ENCODE measurements at regions not wholly inside any gene's neighbourhood (a gene's known extent, or its start where the extent isn't known, plus 50 kb on each side); places are given as distances from the start of the nearest gene placed in this dataset.

DNA sequence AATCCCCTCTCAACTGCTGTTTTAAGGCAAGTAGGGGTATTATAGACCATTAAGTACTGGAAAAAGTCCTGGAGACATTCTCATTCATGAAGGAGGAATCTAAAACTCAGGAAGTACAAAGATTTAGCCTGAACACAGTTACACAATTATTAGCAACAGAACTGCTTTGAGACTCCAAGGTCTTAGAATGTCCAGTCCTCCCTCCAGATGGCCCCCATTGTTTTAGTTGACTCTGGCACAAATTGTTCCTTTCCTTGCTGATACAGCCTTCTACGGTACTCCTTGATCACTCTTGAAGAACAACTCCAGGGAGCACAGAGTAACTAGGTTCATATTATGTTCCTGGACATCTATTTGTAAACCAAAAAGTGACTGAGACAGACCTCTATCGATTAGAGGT lies 210.1 kb upstream of the RND3 start:
- Histone ChIP-seq H3K4me3 (no peak overlapping the region), H3K9me3 (no peaks in the 10 kb centered on the region), H3K36me3 (no peaks in the 10 kb centered on the region), H3K27ac (peak overlapping the region in 2 of 4 donors; percentile 26 to 38), H3K27me3 (no peaks in the 10 kb centered on the region), H3K4me1 (peaks cover 0 to 5% (median 0%) of the 10 kb centered on the region in 3 donors)
- peak; percentile 44 for ATAC-seq
- 54 to 100% methylated on average over 1 to 2 of the region's 2 CpGs for WGBS, 2 donors (ENCODE audit: low coverage in 1 of 2)
- TF ChIP-seq POLR2A (IDR thresholded peaks at IDR 0.05) (no peak), POLR2AphosphoS5 (IDR thresholded peaks at IDR 0.05) (no peak), EP300 (IDR thresholded peaks at IDR 0.05) (no peak)
- TF ChIP-seq, protein P1, sequence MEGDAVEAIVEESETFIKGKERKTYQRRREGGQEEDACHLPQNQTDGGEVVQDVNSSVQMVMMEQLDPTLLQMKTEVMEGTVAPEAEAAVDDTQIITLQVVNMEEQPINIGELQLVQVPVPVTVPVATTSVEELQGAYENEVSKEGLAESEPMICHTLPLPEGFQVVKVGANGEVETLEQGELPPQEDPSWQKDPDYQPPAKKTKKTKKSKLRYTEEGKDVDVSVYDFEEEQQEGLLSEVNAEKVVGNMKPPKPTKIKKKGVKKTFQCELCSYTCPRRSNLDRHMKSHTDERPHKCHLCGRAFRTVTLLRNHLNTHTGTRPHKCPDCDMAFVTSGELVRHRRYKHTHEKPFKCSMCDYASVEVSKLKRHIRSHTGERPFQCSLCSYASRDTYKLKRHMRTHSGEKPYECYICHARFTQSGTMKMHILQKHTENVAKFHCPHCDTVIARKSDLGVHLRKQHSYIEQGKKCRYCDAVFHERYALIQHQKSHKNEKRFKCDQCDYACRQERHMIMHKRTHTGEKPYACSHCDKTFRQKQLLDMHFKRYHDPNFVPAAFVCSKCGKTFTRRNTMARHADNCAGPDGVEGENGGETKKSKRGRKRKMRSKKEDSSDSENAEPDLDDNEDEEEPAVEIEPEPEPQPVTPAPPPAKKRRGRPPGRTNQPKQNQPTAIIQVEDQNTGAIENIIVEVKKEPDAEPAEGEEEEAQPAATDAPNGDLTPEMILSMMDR (IDR thresholded peaks at IDR 0.05), result no peak

DNA sequence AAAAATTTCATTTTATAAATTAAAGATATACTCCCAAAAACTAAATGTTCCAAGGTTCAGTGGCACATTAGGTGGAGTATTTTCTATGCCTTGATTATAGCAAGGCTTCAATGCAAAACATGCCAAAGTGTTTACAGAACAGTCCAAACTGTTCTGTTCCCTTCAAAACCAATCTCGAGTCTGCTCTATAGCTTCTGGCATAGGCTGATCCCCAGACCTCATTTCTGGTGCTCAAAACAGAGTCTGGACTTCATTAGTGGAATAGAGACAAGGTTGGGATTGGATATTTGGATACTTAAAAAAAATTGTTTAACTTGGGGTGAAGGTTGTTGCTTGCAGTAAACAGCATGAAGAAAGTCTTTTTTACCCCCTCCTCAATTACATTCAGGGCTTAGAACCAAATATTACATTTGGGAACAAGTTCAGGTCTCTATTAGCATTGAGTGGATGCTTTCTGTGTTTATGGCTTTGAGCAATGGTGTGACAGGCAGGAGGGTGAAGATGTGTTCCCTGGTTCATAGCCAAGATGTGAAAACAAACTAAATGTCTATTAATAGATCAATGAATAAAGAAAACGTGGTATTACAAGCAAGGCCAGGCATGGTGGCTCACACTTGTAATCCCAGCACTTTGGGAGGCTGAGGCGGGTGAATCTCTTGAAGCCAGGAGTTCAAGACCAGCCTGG lies 208.1 kb upstream of the RND3 start:
- WGBS, 2 donors (ENCODE audit: low coverage in 1 of 2), result 50 to 65% methylated on average over 2 to 3 of the region's 3 CpGs
- no peak overlapping the region for H3K4me3 ChIP-seq
- H3K4me1 ChIP-seq, result no peaks in the 10 kb centered on the region
- no peaks in the 10 kb centered on the region for H3K36me3 ChIP-seq
- H3K27ac ChIP-seq, result no peak overlapping the region
- H3K27me3 ChIP-seq, result no peaks in the 10 kb centered on the region
- TF ChIP-seq, protein P1 (IDR thresholded peaks at IDR 0.05), result no peak
- TF ChIP-seq POLR2AphosphoS5 (IDR thresholded peaks at IDR 0.05), result no peak
- TF ChIP-seq POLR2A (IDR thresholded peaks at IDR 0.05), result no peak
- TF ChIP-seq EP300 (IDR thresholded peaks at IDR 0.05), result no peak
- H3K9me3 ChIP-seq, result no peaks in the 10 kb centered on the region
- no peak for ATAC-seq

DNA sequence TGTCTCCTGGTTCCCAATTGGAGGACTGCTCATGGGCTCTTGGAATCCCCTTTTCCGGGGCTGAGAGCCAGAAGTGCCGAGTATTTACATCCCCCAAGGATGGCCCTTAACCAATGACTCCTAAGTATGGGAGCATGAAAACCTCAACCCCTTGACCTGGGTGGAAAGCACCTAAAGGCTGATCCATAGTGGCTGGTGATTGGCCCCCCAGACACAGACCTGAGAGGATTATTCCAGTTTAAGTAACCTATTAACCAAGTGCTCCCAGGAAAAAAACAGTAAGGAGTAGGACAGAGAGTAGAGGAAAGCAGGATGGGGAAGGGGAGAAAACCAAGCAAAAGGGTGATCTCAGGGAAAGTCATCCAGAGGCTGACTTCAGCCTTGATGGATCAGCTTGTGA lies 206.1 kb upstream of the RND3 start:
- H3K27me3 ChIP-seq, result no peaks in the 10 kb centered on the region
- TF ChIP-seq, protein P1 (IDR thresholded peaks at IDR 0.05), result no peak
- TF ChIP-seq EP300 (IDR thresholded peaks at IDR 0.05), result no peak
- no peak for TF ChIP-seq POLR2A (IDR thresholded peaks at IDR 0.05)
- TF ChIP-seq POLR2AphosphoS5 (IDR thresholded peaks at IDR 0.05), result no peak
- no peaks in the 10 kb centered on the region for H3K9me3 ChIP-seq
- H3K4me1 ChIP-seq, result no peaks in the 10 kb centered on the region
- 100% methylated on average over 1 of the region's 2 CpGs; no CpG with 5 or more reads in 1 of the 2 donors for WGBS, 2 donors (ENCODE audit: low coverage in 1 of 2)
- no peak for ATAC-seq
- no peak overlapping the region for H3K27ac ChIP-seq
- H3K4me3 ChIP-seq, result no peak overlapping the region
- H3K36me3 ChIP-seq, result no peaks in the 10 kb centered on the region

DNA sequence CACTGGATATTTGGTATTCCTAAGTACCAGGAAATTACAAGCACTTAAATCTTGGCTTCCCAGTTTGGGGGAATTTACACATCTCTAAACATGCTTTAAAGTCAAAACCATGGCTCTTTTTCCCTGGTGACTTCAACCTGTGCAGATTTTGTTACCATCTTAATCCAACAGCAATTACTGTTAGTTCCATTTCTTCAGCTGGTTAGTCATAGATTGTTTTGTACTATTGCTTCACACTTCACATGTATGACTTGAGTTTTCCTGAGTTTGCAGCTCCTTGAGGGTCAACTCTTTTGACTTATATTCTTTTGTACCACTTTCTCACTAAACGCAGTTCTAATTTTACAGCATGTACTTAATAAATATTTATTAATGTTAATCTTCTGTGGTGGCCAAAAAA lies 203.4 kb upstream of the RND3 start:
- H3K36me3 ChIP-seq, result no peaks in the 10 kb centered on the region
- no peaks in the 10 kb centered on the region for H3K27me3 ChIP-seq
- H3K4me1 ChIP-seq, result no peaks in the 10 kb centered on the region
- no peaks in the 10 kb centered on the region for H3K9me3 ChIP-seq
- no peak for ATAC-seq
- TF ChIP-seq, protein P1 (IDR thresholded peaks at IDR 0.05), result no peak
- no peak for TF ChIP-seq POLR2AphosphoS5 (IDR thresholded peaks at IDR 0.05)
- TF ChIP-seq POLR2A (IDR thresholded peaks at IDR 0.05), result no peak
- TF ChIP-seq EP300 (IDR thresholded peaks at IDR 0.05), result no peak
- 83 to 90% methylated on average over 1 of the region's 1 CpG for WGBS, 2 donors (ENCODE audit: low coverage in 1 of 2)
- H3K4me3 ChIP-seq, result no peak overlapping the region
- H3K27ac ChIP-seq, result no peak overlapping the region

DNA sequence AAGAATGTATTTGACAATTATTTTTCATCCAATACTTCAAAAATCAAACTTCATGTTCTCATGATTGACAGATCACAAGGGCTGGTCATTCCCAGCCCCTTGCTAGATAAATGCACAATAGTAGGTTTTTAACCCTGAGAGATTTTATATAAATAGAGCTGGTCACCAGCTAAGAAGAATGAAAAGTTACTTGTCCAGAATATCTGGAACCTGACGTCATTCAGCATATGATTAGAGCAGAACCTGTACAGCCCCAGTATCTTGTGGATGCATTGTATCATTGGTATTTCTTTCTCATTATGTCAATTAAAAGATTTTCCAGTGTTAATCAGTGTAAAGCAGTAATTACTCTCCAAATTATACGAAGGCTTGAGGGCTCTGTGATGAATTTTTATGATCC lies 202.8 kb upstream of the RND3 start:
- no peak for ATAC-seq
- H3K27ac ChIP-seq, result no peak overlapping the region
- H3K27me3 ChIP-seq, result no peaks in the 10 kb centered on the region
- no peak for TF ChIP-seq POLR2AphosphoS5 (IDR thresholded peaks at IDR 0.05)
- TF ChIP-seq, protein P1 (IDR thresholded peaks at IDR 0.05), result no peak
- no peaks in the 10 kb centered on the region for H3K4me1 ChIP-seq
- H3K4me3 ChIP-seq, result no peak overlapping the region
- no peaks in the 10 kb centered on the region for H3K36me3 ChIP-seq
- WGBS, 2 donors (ENCODE audit: low coverage in 1 of 2), result 89 to 96% methylated on average over 2 of the region's 2 CpGs
- H3K9me3 ChIP-seq, result no peaks in the 10 kb centered on the region

Measured in gastroesophageal sphincter (tissue), 4 donors.